GM12892 (cell line): ENCODE measurements at regions not wholly inside any gene's neighbourhood (a gene's known extent, or its start where the extent isn't known, plus 50 kb on each side); places are given as distances from the start of the nearest gene placed in this dataset.
A peak's percentile ranks its signal among the peaks of the same experiment; 100 is the strongest.

Experiments
- DNase-seq: peaks from one replicate; pipeline ENCODE4 v3.0.0; 2011; ENCODE audit not compliant: insufficient read length
- FAIRE-seq: peaks from 2 replicates; lab custom pipeline; 2011; peaks lifted over from hg19 to GRCh38; lab: Jason Lieb, UNC
- POLR2A ChIP-seq: IDR thresholded peaks from 2 replicates; pipeline ENCODE4 v1.6.1; 2011; ENCODE audit warnings: low read depth, low read length, control low read depth
- POLR2AphosphoS5 ChIP-seq: IDR thresholded peaks from 2 replicates; pipeline ENCODE4 v1.6.1; 2011; ENCODE audit warnings: low read depth, low read length, control low read depth
- TAF1 ChIP-seq: IDR thresholded peaks from 2 replicates; pipeline ENCODE4 v1.6.1; 2011; ENCODE audit warnings: low read depth, mild to moderate bottlenecking, control low read depth, low read length, borderline replicate concordance

DNA sequence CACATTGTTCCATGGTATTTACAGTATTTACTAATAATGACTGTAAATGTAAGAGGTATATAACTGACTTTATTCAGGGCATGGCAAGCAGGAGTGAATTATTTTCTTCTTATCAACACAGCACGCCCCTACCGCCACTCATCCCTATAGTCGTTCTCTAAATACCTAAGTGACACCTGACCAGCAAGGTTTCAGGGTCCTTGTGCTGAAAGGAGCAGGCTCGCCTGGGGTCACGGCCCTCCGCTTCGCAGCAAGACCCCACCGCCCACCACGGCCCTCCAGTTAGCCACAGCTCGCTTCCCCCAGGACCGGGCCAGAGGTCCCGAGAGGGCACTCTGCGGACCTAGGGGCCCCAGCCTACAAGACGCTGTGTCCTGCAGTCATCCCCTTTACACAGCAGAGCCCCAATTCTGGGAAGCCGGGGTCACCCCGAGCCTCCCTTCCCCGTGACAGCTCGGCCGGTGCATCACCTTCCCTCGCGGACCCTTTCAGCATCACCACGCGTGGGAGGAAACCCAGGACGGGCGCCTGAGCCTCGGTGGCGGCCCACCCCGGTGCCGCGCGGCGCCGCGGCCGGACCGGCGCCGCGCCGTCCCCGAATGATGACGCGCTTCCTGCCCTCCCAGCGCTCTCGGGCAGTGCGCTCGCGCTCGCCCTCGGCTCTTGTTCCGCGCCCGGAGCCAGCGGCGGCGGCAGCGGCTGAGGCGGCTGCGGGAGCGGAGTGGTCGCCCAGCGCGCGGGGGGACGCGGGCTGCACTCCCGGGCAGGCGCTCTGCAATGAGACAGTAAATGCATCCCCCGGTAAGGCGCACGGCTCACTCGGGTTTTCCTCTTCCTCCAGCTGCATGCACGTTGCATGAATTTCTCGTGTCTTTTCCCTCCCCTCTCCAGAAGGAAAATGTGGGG is 225.1 kb upstream of the C2CD4B start, which contains the start of gene TLN2:
TSS of gene TLN2 (plus strand) at position 666 of the 906 bp plus-strand sequence.
- TF ChIP-seq TAF1 (0 out of 2 replicates have a peak, but pooled peaks have one; percentile 48), POLR2AphosphoS5 (peak; percentile 88), POLR2A (peak; percentile 97)
- DNase-seq (peak; percentile 76), FAIRE-seq (peak; percentile 92)

DNA sequence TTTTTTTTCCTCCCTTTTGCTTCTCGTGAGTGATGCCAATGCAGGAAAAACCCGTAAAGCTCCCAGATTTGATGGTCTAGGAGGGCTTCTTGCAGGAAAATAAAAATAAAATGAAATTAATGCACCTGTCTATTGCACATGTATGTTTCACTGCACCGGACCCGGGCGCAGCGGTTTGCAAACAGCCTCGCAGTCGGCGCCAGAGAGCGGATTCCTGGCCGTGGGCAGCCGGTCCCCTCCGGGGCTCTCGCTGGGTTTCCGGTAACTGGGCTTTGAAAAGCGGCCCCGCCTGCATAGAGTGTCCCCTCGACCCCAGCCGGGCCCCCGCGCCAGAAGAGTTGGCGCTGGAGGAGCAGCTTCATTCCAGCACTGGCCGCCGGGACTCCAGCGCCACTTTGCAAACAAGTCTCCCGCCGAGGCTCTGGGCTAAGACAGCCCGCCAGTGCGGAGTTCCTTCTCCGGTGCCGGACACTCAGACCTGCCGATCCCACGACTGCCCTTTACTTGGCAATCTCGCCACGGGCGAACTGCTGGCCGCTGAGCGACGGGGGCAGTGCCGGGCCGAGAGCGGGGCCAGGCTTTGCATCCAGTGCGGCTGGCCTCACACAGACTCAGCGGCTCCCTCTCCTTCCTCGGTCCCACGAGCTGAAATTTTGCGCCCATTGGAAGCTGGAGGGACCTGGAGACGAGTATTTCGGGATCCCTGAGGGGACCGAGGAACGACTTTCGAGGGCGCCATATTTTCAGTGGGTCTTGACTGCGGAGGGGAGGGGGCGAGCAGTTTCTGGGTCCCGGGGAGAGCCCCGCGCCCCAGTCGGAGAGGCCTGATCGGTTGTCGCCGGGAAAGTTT is 225.9 kb upstream of the C2CD4B start:
- DNase-seq (peak; percentile 31), FAIRE-seq (no peak)
- TF ChIP-seq POLR2AphosphoS5 (no peak), POLR2A (no peak), TAF1 (no peak)

DNA sequence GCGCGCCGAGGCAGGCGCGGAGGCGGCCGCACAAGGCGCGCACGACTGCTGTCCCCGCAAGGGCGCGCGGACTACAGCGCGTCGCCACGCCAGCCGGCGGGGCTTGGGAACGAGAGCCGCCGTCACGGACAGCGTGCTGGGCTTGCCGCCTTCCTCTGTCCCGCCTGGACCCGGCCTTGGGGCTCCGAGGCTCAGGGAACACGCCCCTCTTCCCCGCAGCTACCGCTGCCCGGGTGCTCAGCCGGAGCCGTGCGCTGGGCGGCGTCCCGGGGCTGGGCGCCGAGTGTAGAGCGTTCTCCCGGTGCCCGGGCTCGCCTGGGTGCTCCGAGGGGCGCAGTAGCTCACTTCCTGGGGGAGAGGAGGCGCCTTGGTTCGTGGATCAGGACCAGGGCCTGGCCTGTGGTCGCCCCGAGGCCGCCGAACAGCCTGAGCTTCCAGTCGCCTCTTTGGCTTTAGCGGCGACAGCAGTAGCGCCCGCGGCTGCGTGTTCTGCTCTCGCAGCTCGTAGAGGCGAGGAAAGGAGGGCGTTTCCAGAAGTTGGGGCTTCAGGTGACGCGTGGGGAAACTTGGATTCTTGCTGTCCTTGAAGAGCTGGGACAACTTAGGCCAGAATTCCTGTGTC is 226.7 kb upstream of the C2CD4B start:
- FAIRE-seq (peak; percentile 38), DNase-seq (peak; percentile 24)
- no peak for TF ChIP-seq POLR2AphosphoS5
- no peak for TF ChIP-seq TAF1
- TF ChIP-seq POLR2A = no peak

DNA sequence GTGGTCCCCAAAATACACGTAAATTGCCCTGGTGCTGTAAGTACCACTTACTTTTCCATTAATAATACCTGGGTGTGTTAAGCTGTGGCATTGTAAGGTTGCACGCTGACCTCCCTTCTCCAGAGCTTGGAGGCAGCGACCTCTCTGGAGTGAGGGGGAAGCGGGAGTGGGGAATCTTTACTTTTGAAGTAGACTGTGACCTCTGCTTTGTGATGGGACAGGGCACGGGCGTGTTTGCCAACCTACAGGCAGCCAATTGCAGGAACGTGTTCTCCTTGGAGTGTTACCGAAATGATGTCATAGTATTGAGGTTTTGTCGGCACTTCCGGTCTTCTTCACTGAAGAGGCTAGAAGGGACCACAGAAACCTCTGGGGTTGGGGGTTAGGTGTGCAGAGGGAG is 227.3 kb upstream of the C2CD4B start:
- TF ChIP-seq TAF1 = no peak
- TF ChIP-seq POLR2AphosphoS5 = no peak
- no peak for TF ChIP-seq POLR2A
- DNase-seq (no peak), FAIRE-seq (no peak)

- no peak for DNase-seq
- TF ChIP-seq TAF1 (no peak), POLR2A (no peak), POLR2AphosphoS5 (no peak)
- FAIRE-seq = no peak
Observed at GRCh38 chr15:62393196-62393595, 228.1 kb upstream of the C2CD4B start.

DNA sequence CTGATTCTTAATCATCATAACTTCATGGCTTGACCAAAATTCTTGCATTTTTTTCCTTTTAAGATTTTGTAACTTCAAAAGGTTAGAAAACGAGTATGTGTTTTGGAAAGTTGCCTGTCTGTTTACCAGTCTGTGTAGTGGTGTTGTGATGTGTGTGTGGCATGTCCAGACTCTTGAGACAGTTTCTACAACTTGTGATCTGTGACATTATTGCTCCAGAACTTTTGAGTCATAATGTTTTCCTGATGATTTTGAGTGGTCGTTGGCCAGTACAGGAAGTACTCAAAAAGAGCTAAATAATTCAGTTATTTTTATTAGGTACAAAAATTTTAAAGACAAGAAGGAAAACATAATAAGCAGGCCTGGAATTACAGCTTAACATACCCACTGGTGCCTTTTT is 229.0 kb upstream of the C2CD4B start:
- TF ChIP-seq POLR2AphosphoS5 (no peak), POLR2A (no peak), TAF1 (no peak)
- FAIRE-seq (no peak), DNase-seq (no peak)

DNA sequence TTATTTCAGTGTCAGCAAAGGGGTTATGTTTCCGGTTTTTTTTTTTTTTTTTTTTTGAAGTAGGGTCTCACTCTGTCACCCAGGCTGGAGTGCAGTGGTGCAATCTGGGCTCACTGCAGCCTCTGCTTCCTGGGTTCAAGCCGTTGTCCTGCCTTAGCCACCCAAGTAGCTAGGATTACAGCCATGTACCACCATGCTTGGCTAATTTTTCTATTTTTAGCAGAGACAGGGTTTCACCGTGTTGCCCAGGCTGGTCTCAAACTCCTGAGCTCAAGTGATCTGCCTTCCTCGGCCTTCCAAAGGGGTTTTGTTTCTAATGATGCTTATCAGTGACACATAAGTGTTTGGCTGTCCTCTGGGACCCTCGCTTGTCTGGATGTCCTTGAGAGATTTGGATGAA is 235.7 kb upstream of the C2CD4B start:
- DNase-seq = no peak
- FAIRE-seq = no peak
- no peak for TF ChIP-seq POLR2A
- TF ChIP-seq POLR2AphosphoS5 = no peak
- no peak for TF ChIP-seq TAF1

GRCh38 chr15:62402687-62403086 is 237.6 kb upstream of the C2CD4B start:
- FAIRE-seq = no peak
- DNase-seq = no peak
- TF ChIP-seq POLR2AphosphoS5 (no peak), POLR2A (no peak), TAF1 (no peak)

GRCh38 chr15:62403164-62403809 is 238.2 kb upstream of the C2CD4B start:
- TF ChIP-seq POLR2AphosphoS5 = no peak
- no peak for TF ChIP-seq POLR2A
- TF ChIP-seq TAF1 = no peak
- FAIRE-seq = no peak
- DNase-seq = no peak

DNA sequence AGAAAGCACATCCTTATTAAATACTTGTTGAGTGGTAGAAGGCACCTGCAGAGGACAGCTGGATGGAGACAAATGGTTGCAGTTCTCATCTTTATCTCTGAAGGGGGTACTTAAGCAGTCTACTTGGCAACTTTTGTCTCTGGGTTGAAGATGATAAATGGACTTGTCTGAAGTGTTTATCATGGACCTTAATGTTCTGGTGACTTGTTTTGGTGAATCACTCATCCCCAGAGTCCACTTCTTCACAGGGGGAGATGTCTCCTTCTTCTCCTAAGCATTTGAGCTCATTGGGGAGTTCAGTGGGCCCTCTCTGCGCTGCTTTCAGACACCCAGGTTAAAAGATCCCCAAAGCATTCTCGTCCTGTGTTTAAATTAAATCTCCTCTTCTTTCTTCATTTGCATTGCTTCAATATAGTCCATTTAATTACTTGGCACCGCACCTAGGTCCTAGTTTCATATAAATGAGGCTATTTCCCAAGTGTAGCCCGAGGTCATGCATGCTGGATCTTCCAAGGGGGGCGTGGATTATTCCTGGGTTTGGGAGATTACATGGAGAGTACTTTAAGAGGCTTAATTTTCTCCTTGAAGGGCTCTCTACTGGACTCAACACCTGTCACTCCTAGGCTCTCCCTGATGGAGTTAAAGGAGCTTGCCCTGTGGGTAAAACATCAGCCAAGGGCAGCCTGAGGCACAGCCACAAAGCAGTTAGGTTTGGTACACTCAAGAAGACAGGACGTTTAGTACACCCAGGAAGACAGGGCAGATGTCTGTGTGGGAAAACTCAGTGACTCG is 239.3 kb upstream of the C2CD4B start:
- no peak for DNase-seq
- no peak for TF ChIP-seq POLR2A
- TF ChIP-seq POLR2AphosphoS5 = no peak
- no peak for TF ChIP-seq TAF1
- no peak for FAIRE-seq
